ENCODE measurements at regions not wholly inside any gene's neighbourhood (a gene's known extent, or its start where the extent isn't known, plus 50 kb on each side); places are given as distances from the start of the nearest gene placed in this dataset.

- intact Hi-C loops (cut with DNase I; ENCODE audit: low total_unique reads) = no loop called here
- in situ Hi-C loops (cut with MboI; ENCODE audit: low sequenced_read_pairs in 4 of 4) = no loop called here
- no peak for ATAC-seq
- Histone ChIP-seq H3K4me1 (no peaks in the 10 kb centered on the region), H3K27ac (no peak overlapping the region), H3K27me3 (no peaks in the 10 kb centered on the region), H3K9me3 (no peaks in the 10 kb centered on the region), H3K4me3 (no peak overlapping the region), H3K36me3 (no peaks in the 10 kb centered on the region)
- DNase-seq = no peak
- TF ChIP-seq POLR2A (IDR thresholded peaks at IDR 0.05) (no peak), CTCF (IDR thresholded peaks at IDR 0.05 in 4 of 5, conservative IDR thresholded peaks at IDR 0.05 in 1 of 5) (no peak)
Observed at GRCh38 chr6:164795056-164795815, 514.2 kb downstream of the C6orf118 start.

- DNase-seq (no peak), ATAC-seq (no peak)
- Histone ChIP-seq H3K4me1 (no peaks in the 10 kb centered on the region), H3K9me3 (no peaks in the 10 kb centered on the region), H3K27me3 (no peaks in the 10 kb centered on the region), H3K27ac (no peak overlapping the region), H3K4me3 (no peak overlapping the region), H3K36me3 (no peaks in the 10 kb centered on the region)
- intact Hi-C loops (cut with DNase I; ENCODE audit: low total_unique reads) = no loop called here
- TF ChIP-seq POLR2A (IDR thresholded peaks at IDR 0.05) (no peak), CTCF (IDR thresholded peaks at IDR 0.05 in 4 of 5, conservative IDR thresholded peaks at IDR 0.05 in 1 of 5) (no peak)
- in situ Hi-C loops (cut with MboI; ENCODE audit: low sequenced_read_pairs in 4 of 4) = no loop called here
Observed at GRCh38 chr6:164792666-164793065, 516.7 kb downstream of the C6orf118 start.

- intact Hi-C loops (cut with DNase I; ENCODE audit: low total_unique reads) (no loop called here), in situ Hi-C loops (cut with MboI; ENCODE audit: low sequenced_read_pairs in 4 of 4) (no loop called here)
- Histone ChIP-seq H3K27ac (no peak overlapping the region), H3K4me1 (no peaks in the 10 kb centered on the region), H3K27me3 (no peaks in the 10 kb centered on the region), H3K36me3 (no peaks in the 10 kb centered on the region), H3K9me3 (no peaks in the 10 kb centered on the region), H3K4me3 (no peak overlapping the region)
- ATAC-seq (no peak), DNase-seq (no peak)
- TF ChIP-seq CTCF (IDR thresholded peaks at IDR 0.05 in 4 of 5, conservative IDR thresholded peaks at IDR 0.05 in 1 of 5) (no peak), POLR2A (IDR thresholded peaks at IDR 0.05) (no peak)
Observed at GRCh38 chr6:164791498-164791897, 517.9 kb downstream of the C6orf118 start.

- H3K4me3 ChIP-seq = no peak overlapping the region
- in situ Hi-C loops (cut with MboI; ENCODE audit: low sequenced_read_pairs in 4 of 4) = no loop called here
- intact Hi-C loops (cut with DNase I; ENCODE audit: low total_unique reads) = no loop called here
- no peak for TF ChIP-seq CTCF (IDR thresholded peaks at IDR 0.05 in 4 of 5, conservative IDR thresholded peaks at IDR 0.05 in 1 of 5)
- no peak for ATAC-seq
- peaks cover 0 to 4% (median 0%) of the 10 kb centered on the region in 3 donors for H3K9me3 ChIP-seq
- H3K36me3 ChIP-seq = no peaks in the 10 kb centered on the region
- DNase-seq = no peak
- H3K27me3 ChIP-seq = no peaks in the 10 kb centered on the region
- H3K27ac ChIP-seq = no peak overlapping the region
- H3K4me1 ChIP-seq = no peaks in the 10 kb centered on the region
Observed at GRCh38 chr6:164763788-164764187, 545.6 kb downstream of the C6orf118 start.

- in situ Hi-C loops (cut with MboI; ENCODE audit: low sequenced_read_pairs in 4 of 4) (no loop called here), intact Hi-C loops (cut with DNase I; ENCODE audit: low total_unique reads) (no loop called here)
- H3K4me3 ChIP-seq = no peak overlapping the region
Observed at GRCh38 chr6:164757451-164757850, 552.0 kb downstream of the C6orf118 start.

More at GRCh38 chr6:164757451-164757850, 552.0 kb downstream of the C6orf118 start:
- H3K4me1 ChIP-seq = no peaks in the 10 kb centered on the region
- ATAC-seq = no peak
- no peak for DNase-seq
- no peaks in the 10 kb centered on the region for H3K27me3 ChIP-seq
- no peak for TF ChIP-seq CTCF (IDR thresholded peaks at IDR 0.05 in 4 of 5, conservative IDR thresholded peaks at IDR 0.05 in 1 of 5)
- no peak for TF ChIP-seq POLR2A (IDR thresholded peaks at IDR 0.05)
- peaks cover 0 to 4% (median 0%) of the 10 kb centered on the region in 3 donors for H3K9me3 ChIP-seq
- H3K36me3 ChIP-seq = no peaks in the 10 kb centered on the region
- H3K27ac ChIP-seq = no peak overlapping the region

All from gastrocnemius medialis (tissue), 4 donors.